DND-41 (cell line): ENCODE measurements at regions not wholly inside any gene's neighbourhood (a gene's known extent, or its start where the extent isn't known, plus 50 kb on each side); places are given as distances from the start of the nearest gene placed in this dataset.

Source experiments
- EZH2 ChIP-seq: IDR thresholded peaks from 3 replicates; pipeline ENCODE4 v1.6.1; 2012; ENCODE audit warnings: borderline replicate concordance, low read depth, mild to moderate bottlenecking, moderate library complexity, low read length, inconsistent platforms; ENCODE audit not compliant: severe bottlenecking
- TF ChIP-seq, protein P1 (sequence below): IDR thresholded peaks from 2 replicates; pipeline ENCODE4 v1.5.1; 2012; ENCODE audit warnings: borderline replicate concordance, low read length, moderate library complexity, mild to moderate bottlenecking; ENCODE audit not compliant: poor library complexity, severe bottlenecking; ENCODE audit errors: extremely low read depth

DNA sequence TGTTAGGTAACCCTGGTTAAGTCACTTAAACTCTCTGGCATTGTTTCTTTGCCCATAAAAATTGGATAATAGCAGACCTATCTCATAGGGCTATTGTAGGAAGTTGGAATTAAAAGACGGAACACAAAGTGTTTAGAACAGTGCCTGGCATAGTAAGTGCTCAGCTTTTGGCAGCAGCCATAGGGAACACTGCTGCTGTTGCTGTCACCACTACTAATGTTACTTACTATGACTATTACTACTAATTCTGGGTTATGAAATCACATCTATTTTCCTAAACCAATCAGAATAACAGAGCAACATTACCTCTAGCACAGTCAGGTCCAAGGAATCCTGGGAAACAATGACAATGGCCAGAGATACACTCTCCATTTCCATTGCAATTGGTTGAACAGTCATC, 300.0 kb downstream of the SH2D1A start:
- no peak for TF ChIP-seq EZH2
- TF ChIP-seq, protein P1, sequence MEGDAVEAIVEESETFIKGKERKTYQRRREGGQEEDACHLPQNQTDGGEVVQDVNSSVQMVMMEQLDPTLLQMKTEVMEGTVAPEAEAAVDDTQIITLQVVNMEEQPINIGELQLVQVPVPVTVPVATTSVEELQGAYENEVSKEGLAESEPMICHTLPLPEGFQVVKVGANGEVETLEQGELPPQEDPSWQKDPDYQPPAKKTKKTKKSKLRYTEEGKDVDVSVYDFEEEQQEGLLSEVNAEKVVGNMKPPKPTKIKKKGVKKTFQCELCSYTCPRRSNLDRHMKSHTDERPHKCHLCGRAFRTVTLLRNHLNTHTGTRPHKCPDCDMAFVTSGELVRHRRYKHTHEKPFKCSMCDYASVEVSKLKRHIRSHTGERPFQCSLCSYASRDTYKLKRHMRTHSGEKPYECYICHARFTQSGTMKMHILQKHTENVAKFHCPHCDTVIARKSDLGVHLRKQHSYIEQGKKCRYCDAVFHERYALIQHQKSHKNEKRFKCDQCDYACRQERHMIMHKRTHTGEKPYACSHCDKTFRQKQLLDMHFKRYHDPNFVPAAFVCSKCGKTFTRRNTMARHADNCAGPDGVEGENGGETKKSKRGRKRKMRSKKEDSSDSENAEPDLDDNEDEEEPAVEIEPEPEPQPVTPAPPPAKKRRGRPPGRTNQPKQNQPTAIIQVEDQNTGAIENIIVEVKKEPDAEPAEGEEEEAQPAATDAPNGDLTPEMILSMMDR = no peak
